HG02938 (cell line): ENCODE measurements at regions not wholly inside any gene's neighbourhood (a gene's known extent, or its start where the extent isn't known, plus 50 kb on each side); places are given as distances from the start of the nearest gene placed in this dataset.

ENCODE experiments used
- ATAC-seq: cut with Tn5 transposase; IDR thresholded peaks from one replicate; pipeline ENCODE4 v1.9.1; 2021; ENCODE audit warnings: mild to moderate bottlenecking, moderate library complexity; ENCODE audit not compliant: unreplicated experiment

GRCh38 chr13:111993691-111994090 is 73.3 kb upstream of the SOX1 start:
- ATAC-seq, result no peak

- no peak for ATAC-seq
These were observed 72.4 kb upstream of the SOX1 start for GRCh38 chr13:111994578-111994977.

- ATAC-seq, result no peak
These were observed 67.6 kb upstream of the SOX1 start for GRCh38 chr13:111999352-111999751.

- ATAC-seq, result no peak
These were observed 66.1 kb upstream of the SOX1 start for GRCh38 chr13:112000888-112001287.

GRCh38 chr13:112001571-112001970 is 65.4 kb upstream of the SOX1 start:
- no peak for ATAC-seq

- no peak for ATAC-seq
These were observed 63.6 kb upstream of the SOX1 start for GRCh38 chr13:112003396-112003795.

GRCh38 chr13:112003941-112004340 is 63.0 kb upstream of the SOX1 start:
- no peak for ATAC-seq

GRCh38 chr13:112005925-112006324 is 61.0 kb upstream of the SOX1 start:
- ATAC-seq, result no peak

GRCh38 chr13:112007191-112007590 is 59.8 kb upstream of the SOX1 start:
- ATAC-seq, result no peak

GRCh38 chr13:112010714-112011113 is 56.2 kb upstream of the SOX1 start:
- ATAC-seq, result no peak

GRCh38 chr13:112012016-112012704 is 54.8 kb upstream of the SOX1 start:
- ATAC-seq, result no peak

GRCh38 chr13:112012705-112013085 is 54.3 kb upstream of the SOX1 start:
- no peak for ATAC-seq

GRCh38 chr13:112013665-112014064 is 53.3 kb upstream of the SOX1 start:
- ATAC-seq, result no peak

- ATAC-seq, result no peak
These were observed 52.1 kb upstream of the SOX1 start for GRCh38 chr13:112014857-112015256.
